ENCODE measurements at regions not wholly inside any gene's neighbourhood (a gene's known extent, or its start where the extent isn't known, plus 50 kb on each side); places are given as distances from the start of the nearest gene placed in this dataset.

DNA sequence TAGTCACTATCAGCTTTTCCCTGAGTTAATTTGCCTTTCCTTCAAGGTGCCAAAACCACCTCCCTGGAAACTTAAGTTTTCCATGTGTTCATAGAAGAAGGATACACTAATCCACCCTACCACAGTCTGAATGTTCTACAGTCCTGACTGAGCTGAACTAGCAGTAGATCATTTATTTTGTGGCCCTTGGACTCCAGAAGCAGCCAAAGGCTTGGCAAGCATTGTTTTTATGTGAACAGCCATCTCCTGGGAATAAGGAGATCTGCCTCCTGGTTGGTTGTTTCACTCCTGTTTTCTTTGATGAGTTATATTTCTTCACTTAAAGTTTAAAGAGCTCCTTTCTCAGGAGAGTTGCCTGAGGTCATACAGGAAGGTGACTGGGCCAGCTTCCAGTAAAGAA is 634.6 kb upstream of the SOX9 start:
- no peaks in the 10 kb centered on the region for H3K4me1 ChIP-seq (ENCODE audit: control insufficient read depth, insufficient read depth, low read length)
- no peaks in the 10 kb centered on the region for H3K27me3 ChIP-seq (ENCODE audit: control insufficient read depth, insufficient read depth, low read length)
- H3K9me3 ChIP-seq (ENCODE audit: control insufficient read depth, low read length), result no peaks in the 10 kb centered on the region
- H3K4me3 ChIP-seq (ENCODE audit: low read length), result no peak overlapping the region
- no peaks in the 10 kb centered on the region for H3K36me3 ChIP-seq (ENCODE audit: control insufficient read depth, insufficient read depth, low read length)
- no peak overlapping the region for H3K9ac ChIP-seq (ENCODE audit: low read length)

DNA sequence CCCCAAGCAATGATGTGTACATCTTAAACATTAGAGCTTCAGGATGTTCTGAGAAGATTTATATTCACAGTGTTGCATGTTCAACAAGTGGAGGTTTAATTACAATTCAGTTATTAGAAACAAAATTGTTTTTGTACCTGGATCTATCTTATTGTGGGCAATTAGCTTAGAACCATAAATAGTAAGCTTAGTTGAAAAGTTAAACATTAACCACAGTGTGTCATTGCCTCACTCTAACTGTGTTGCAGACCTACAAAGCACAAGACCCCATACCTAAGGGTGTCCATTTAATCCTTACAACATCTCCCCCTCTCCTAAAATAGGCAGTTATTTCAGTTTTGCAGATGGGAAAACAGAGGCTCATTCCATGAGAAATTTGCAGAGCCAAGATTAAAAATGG is 632.0 kb upstream of the SOX9 start:
- Histone ChIP-seq H3K27me3 (ENCODE audit: control insufficient read depth, insufficient read depth, low read length) (no peaks in the 10 kb centered on the region), H3K36me3 (ENCODE audit: control insufficient read depth, insufficient read depth, low read length) (no peaks in the 10 kb centered on the region), H3K4me1 (ENCODE audit: control insufficient read depth, insufficient read depth, low read length) (no peaks in the 10 kb centered on the region), H3K9ac (ENCODE audit: low read length) (no peak overlapping the region), H3K9me3 (ENCODE audit: control insufficient read depth, low read length) (no peaks in the 10 kb centered on the region), H3K4me3 (ENCODE audit: low read length) (no peak overlapping the region)

DNA sequence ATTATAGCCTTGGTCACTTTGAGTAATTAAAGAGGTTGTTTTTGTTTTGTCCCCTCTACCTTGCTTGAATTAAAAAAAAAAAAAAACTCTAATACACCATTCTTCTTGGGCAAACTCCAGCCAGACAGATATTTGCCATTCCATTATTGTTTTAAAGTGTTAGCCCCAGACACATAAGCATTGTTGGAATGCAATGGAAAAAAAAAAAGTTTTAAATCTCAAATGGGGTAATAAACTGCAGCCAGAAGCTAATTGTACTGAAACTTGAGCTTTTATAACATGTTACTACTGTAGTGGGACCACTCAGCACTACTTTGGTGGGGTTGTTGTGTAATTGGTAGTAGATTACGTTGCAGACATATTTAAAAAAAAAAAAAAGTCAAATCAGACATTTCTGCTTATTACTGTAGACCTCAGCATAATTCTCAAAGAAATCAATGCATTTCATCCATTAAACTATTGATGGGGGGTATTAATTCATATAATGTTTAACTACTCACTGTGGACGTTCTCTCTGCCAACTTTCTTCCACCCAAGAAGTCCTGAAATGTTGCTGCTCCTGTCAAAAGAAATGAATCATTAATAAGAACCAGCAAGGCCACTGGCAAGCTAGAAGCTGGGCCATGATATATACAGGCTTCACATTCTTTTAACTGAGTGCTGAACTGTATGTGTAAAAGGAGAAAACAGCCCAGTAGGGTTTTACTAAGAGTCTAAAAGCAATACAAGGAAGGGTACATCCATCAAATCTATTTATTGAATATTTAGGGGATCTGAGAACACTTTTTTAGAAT is 626.6 kb upstream of the SOX9 start:
- H3K9me3 ChIP-seq (ENCODE audit: control insufficient read depth, low read length), result no peaks in the 10 kb centered on the region
- H3K9ac ChIP-seq (ENCODE audit: low read length), result no peak overlapping the region
- no peak overlapping the region for H3K4me3 ChIP-seq (ENCODE audit: low read length)
- no peaks in the 10 kb centered on the region for H3K27me3 ChIP-seq (ENCODE audit: control insufficient read depth, insufficient read depth, low read length)
- H3K36me3 ChIP-seq (ENCODE audit: control insufficient read depth, insufficient read depth, low read length), result no peaks in the 10 kb centered on the region
- no peaks in the 10 kb centered on the region for H3K4me1 ChIP-seq (ENCODE audit: control insufficient read depth, insufficient read depth, low read length)

DNA sequence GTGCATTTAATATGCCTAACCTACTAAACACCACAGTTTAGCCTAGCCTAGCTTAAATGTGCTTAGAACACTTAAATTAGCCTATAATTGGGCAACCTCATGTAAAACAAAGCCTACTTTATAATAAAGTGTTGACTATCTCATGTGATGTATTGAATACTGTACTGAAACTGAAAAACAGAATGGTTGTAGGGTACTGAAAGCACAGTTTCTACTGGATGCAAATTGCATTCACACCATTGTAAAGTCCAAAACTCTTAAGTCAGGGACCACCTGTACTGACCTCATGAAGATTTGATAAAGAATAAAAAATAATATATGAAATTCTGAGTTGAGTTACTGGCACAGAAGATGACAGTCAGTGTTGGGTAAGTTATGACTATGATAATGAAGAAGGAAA is 625.4 kb upstream of the SOX9 start:
- Histone ChIP-seq H3K9me3 (ENCODE audit: control insufficient read depth, low read length) (no peaks in the 10 kb centered on the region), H3K36me3 (ENCODE audit: control insufficient read depth, insufficient read depth, low read length) (no peaks in the 10 kb centered on the region), H3K4me1 (ENCODE audit: control insufficient read depth, insufficient read depth, low read length) (no peaks in the 10 kb centered on the region), H3K27me3 (ENCODE audit: control insufficient read depth, insufficient read depth, low read length) (no peaks in the 10 kb centered on the region), H3K9ac (ENCODE audit: low read length) (no peak overlapping the region), H3K4me3 (ENCODE audit: low read length) (no peak overlapping the region)

DNA sequence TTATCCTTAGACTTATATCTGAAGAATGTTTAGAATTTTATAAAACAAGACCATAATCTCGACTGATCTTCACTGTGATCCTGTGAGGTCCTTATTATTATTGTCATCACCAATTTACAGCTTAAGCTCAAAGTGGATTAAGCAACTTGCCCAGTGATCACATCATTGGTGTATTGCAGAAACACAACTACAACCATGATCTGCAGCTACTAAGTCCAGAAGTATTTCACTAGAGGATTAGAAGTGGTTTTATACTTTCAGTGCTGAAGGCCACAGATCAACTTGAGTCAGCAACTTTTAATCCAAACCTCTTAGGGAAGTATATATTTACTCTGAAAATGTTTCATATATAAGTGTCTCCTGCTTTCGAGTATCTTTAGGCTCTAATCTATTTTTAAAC is 624.3 kb upstream of the SOX9 start:
- H3K9ac ChIP-seq (ENCODE audit: low read length), result no peak overlapping the region
- H3K4me1 ChIP-seq (ENCODE audit: control insufficient read depth, insufficient read depth, low read length), result no peaks in the 10 kb centered on the region
- no peak overlapping the region for H3K4me3 ChIP-seq (ENCODE audit: low read length)
- H3K36me3 ChIP-seq (ENCODE audit: control insufficient read depth, insufficient read depth, low read length), result no peaks in the 10 kb centered on the region
- H3K27me3 ChIP-seq (ENCODE audit: control insufficient read depth, insufficient read depth, low read length), result no peaks in the 10 kb centered on the region
- H3K9me3 ChIP-seq (ENCODE audit: control insufficient read depth, low read length), result no peaks in the 10 kb centered on the region

DNA sequence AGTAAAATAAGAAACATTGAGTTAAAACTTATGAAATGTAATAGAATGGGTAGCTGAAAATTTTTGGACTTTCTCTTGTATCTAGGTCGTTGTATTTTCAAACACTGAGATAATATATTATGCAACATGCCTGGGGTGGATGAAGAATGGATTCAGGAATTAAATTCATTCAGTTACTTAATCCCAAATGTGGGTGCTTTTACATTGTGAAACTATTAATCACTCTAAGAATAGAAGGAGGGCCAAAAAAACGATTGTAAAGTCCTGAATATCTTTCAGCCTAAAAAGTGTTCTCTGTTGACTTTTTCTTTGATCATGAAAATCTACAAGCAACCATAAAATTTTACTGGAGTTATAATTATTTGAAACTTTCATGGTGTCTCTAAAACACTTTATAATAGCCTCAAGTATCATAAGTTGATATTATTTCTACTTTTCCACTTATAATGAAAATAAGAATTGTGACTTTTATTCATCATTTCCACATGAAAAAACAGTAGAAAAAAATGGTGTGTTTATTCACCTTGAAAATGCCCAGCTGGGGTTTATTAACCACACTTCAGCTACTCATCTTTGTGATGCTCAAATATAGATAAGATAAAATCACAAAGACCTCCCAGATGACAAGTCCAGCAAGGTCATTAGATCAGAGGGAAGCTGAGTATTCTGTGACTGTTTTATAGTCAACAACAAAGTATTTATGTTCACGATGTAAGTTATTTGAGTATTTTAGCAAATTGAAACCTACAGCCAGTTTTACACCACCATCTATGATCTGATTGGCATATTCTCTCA is 619.9 kb upstream of the SOX9 start:
- no peaks in the 10 kb centered on the region for H3K27me3 ChIP-seq (ENCODE audit: control insufficient read depth, insufficient read depth, low read length)
- no peaks in the 10 kb centered on the region for H3K9me3 ChIP-seq (ENCODE audit: control insufficient read depth, low read length)
- no peaks in the 10 kb centered on the region for H3K4me1 ChIP-seq (ENCODE audit: control insufficient read depth, insufficient read depth, low read length)
- no peaks in the 10 kb centered on the region for H3K36me3 ChIP-seq (ENCODE audit: control insufficient read depth, insufficient read depth, low read length)
- H3K4me3 ChIP-seq (ENCODE audit: low read length), result no peak overlapping the region
- H3K9ac ChIP-seq (ENCODE audit: low read length), result no peak overlapping the region

DNA sequence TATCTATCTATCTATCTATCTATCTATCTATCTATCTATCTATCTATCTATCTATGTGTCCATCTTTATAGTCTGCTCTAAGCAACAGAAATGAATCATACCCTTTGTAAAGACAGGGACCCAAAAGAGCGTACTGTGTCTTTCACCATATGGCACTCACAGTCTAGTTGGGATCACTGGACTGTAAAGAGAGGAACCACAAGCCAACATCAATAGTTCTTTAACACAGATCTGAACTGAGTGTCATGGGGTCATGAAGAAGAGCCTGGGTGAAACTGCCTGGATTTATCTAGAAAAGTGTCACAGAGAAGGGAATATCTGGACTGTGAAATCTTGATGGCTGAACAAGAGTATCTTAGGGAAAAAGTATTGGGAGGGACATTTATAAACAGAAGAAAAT is 619.1 kb upstream of the SOX9 start:
- H3K27me3 ChIP-seq (ENCODE audit: control insufficient read depth, insufficient read depth, low read length), result no peaks in the 10 kb centered on the region
- no peaks in the 10 kb centered on the region for H3K9me3 ChIP-seq (ENCODE audit: control insufficient read depth, low read length)
- no peak overlapping the region for H3K4me3 ChIP-seq (ENCODE audit: low read length)
- H3K9ac ChIP-seq (ENCODE audit: low read length), result no peak overlapping the region
- no peaks in the 10 kb centered on the region for H3K36me3 ChIP-seq (ENCODE audit: control insufficient read depth, insufficient read depth, low read length)
- no peaks in the 10 kb centered on the region for H3K4me1 ChIP-seq (ENCODE audit: control insufficient read depth, insufficient read depth, low read length)

DNA sequence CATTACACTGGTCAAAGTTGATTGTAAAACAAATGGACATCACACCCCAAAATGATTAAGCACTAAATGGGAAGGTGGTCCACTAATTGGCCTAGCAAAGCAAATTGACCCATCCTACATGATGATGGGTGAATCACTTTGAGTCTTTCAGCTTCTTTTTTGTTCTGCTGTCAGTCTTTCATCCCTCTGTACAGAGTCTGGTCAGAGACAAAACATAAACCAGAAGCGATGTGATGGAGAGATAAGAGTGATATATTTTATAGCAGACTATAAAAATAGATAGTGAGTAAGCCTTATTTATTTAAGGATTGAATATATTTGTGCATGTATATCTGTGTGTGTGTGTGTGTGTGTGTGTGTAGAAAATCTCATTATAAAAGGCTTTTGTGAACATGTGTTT is 618.4 kb upstream of the SOX9 start:
- Histone ChIP-seq H3K9ac (ENCODE audit: low read length) (no peak overlapping the region), H3K4me1 (ENCODE audit: control insufficient read depth, insufficient read depth, low read length) (no peaks in the 10 kb centered on the region), H3K27me3 (ENCODE audit: control insufficient read depth, insufficient read depth, low read length) (no peaks in the 10 kb centered on the region), H3K4me3 (ENCODE audit: low read length) (no peak overlapping the region), H3K9me3 (ENCODE audit: control insufficient read depth, low read length) (no peaks in the 10 kb centered on the region), H3K36me3 (ENCODE audit: control insufficient read depth, insufficient read depth, low read length) (no peaks in the 10 kb centered on the region)

DNA sequence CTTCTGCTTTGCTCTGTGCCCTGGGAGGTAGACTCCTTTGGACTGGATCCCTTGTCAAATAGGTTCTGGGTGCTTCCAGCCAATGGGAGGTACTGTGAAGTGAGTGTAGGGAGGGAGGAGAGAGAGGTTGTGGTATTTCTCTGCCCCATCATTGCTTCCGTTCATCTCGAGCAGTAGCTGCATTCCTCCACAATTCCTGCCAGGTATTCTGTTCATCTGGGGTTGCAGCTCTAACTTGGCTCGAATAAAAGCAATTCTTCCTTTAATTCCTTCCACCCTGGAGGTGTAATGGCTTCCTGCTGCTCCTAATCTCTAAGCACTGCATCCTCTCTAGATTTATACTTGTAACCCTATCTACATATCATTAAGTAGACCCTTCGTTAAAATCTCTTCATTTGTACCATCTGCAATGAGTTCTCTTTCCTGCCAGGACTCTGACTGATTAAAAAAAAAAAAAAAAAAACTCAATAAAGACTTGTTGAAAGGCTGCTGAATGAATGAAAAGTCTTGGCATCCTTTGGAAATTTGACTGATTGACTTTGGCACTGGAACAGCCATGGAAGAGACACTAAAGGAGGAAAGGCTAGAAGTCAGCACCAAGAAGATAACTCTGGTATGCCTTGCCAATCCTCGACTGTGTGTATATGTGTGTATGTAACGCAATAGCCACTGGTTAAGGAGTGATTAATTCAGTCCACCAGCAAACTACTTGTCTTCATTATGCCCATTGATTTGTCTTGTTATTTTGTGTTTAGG is 616.9 kb upstream of the SOX9 start:
- Histone ChIP-seq H3K9me3 (ENCODE audit: control insufficient read depth, low read length) (no peaks in the 10 kb centered on the region), H3K9ac (ENCODE audit: low read length) (no peak overlapping the region), H3K4me1 (ENCODE audit: control insufficient read depth, insufficient read depth, low read length) (no peaks in the 10 kb centered on the region), H3K4me3 (ENCODE audit: low read length) (no peak overlapping the region), H3K36me3 (ENCODE audit: control insufficient read depth, insufficient read depth, low read length) (no peaks in the 10 kb centered on the region), H3K27me3 (ENCODE audit: control insufficient read depth, insufficient read depth, low read length) (no peaks in the 10 kb centered on the region)

DNA sequence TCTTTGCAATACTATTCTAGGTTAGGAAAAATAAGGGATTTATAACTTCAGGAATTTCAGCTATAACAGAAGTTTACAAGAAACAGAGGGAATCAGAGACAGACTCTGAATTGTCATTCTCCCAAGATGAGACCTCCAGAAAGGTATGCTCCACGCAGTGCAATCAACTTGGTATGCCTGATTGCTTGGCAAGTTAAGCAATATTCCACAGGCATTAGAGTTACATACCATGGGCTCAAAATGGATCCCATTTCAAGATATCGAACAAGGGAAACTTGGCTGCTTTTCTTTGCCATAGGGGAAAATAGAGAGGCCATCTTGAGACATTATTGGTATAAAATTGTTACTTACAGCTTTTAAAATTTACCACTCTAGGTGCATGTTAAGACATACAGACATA is 615.6 kb upstream of the SOX9 start:
- Histone ChIP-seq H3K4me1 (ENCODE audit: control insufficient read depth, insufficient read depth, low read length) (no peaks in the 10 kb centered on the region), H3K36me3 (ENCODE audit: control insufficient read depth, insufficient read depth, low read length) (no peaks in the 10 kb centered on the region), H3K4me3 (ENCODE audit: low read length) (no peak overlapping the region), H3K9ac (ENCODE audit: low read length) (no peak overlapping the region), H3K9me3 (ENCODE audit: control insufficient read depth, low read length) (no peaks in the 10 kb centered on the region), H3K27me3 (ENCODE audit: control insufficient read depth, insufficient read depth, low read length) (no peaks in the 10 kb centered on the region)

DNA sequence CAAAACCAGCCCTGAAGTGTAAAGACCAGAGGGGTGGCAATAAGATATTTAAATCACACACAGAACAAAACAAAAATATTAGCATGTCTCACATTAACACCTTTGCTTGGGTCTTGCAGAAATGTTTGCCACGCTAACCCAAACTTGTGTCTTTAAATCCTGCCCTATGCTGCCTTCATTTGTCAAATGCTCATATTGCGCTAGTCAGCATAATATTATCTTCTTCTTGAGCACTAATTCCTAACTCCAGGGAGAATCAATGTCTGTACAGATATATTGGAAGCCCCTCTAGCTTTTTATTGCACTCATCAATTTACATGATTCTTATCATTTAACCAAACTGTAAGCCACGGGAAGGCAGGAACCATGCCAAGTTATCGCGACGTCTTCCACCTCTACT is 614.8 kb upstream of the SOX9 start:
- Histone ChIP-seq H3K4me3 (ENCODE audit: low read length) (no peak overlapping the region), H3K4me1 (ENCODE audit: control insufficient read depth, insufficient read depth, low read length) (no peaks in the 10 kb centered on the region), H3K9me3 (ENCODE audit: control insufficient read depth, low read length) (no peaks in the 10 kb centered on the region), H3K36me3 (ENCODE audit: control insufficient read depth, insufficient read depth, low read length) (no peaks in the 10 kb centered on the region), H3K27me3 (ENCODE audit: control insufficient read depth, insufficient read depth, low read length) (no peaks in the 10 kb centered on the region), H3K9ac (ENCODE audit: low read length) (no peak overlapping the region)

Measured in mucosa of stomach (tissue), 1 donor.